ENCODE measurements at regions not wholly inside any gene's neighbourhood (a gene's known extent, or its start where the extent isn't known, plus 50 kb on each side); places are given as distances from the start of the nearest gene placed in this dataset.

GRCh38 chr2:42879913-42880737 is 87.7 kb upstream of the HAAO start:
- TF ChIP-seq CREB1 (IDR thresholded peaks at IDR 0.05; ENCODE audit: low read depth) (no peak), FOXM1 (IDR thresholded peaks at IDR 0.05; ENCODE audit: borderline replicate concordance, low read depth) (no peak)

All from Ishikawa (cell line).